GM19328 (cell line): ENCODE measurements at regions not wholly inside any gene's neighbourhood (a gene's known extent, or its start where the extent isn't known, plus 50 kb on each side); places are given as distances from the start of the nearest gene placed in this dataset.

ENCODE experiments used
- ATAC-seq: cut with Tn5 transposase; IDR thresholded peaks from one replicate; pipeline ENCODE4 v1.9.1; 2021; ENCODE audit warnings: mild to moderate bottlenecking, moderate library complexity; ENCODE audit not compliant: unreplicated experiment

DNA sequence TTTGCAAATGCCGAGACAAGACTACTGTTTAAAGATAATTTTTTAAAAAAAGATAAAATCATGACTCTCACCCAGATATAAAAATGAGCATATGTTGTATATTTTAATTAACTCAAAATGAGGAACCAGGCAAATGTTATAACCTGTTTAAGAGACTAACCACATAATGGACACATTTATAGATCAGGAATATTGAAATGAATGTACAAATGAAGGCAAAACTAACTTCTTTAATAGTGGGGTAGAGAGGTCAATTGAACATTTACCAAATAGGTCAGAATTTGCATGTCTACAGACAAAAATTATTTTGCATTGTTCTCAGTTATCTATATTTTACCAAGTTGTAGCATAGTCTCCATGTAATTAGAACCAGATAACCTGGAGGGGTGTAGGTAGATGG lies 134.3 kb upstream of the PFN2 start:
- no peak for ATAC-seq

DNA sequence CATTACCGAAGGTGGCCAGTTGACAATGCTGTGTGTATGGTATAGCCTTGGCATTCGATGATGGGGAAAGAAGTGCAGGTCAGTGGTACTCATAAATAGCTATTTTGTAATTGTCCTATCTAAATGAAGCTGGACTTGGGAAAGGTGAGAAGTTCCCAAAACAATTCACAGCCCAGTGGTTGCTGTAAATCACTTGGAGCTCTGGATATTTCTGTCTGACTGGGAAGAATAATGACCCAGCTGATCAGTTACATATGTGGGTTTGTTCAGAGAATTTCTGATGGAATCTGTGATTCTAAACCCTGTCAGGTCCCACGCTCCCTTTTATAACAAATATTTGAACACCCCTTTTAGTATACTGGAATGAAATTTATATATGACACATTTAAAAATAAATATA lies 133.9 kb upstream of the PFN2 start:
- no peak for ATAC-seq

- no peak for ATAC-seq
Observed at GRCh38 chr3:150101016-150101415, 130.3 kb upstream of the PFN2 start.

GRCh38 chr3:150098621-150099020 lies 127.9 kb upstream of the PFN2 start:
- no peak for ATAC-seq

- no peak for ATAC-seq
Observed at GRCh38 chr3:150097588-150097890, 126.8 kb upstream of the PFN2 start.

GRCh38 chr3:150096700-150097587 lies 126.2 kb upstream of the PFN2 start:
- ATAC-seq = no peak

DNA sequence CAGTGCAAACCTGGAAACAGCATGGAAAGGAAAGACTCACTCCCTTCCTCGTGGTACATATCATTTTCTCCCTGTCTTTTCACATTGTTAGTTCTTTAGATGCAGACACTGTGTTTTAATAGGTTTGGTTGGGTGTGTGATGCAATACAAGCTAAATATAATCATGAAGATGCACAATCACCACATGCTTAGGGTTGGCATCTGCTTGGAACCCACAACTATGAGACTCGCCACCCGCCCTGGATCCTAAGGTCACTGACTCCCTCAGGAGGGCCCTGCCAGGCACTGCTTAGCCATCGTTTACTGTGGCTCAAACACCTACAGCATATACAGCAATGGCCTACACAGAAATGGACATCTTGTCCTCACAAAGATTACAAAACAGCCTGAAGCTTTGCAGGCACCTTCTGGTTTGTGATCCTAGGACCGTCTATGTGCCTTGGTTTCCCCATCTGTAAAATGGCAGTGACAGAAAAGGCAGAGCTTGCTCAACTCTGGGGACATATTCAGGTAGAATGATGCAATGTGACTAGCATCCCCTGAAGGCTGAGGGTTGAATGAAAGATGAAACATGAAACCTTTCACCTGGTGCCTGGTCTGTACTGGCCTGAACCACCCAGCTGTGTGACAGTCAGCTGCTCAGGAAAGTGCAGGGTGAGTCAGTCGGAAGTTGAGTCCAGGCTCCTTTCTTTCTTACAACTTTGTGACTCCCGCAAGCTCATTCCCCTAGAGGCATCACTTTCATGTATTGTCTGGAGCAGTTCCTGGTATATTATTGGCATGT lies 123.6 kb upstream of the PFN2 start:
- no peak for ATAC-seq

DNA sequence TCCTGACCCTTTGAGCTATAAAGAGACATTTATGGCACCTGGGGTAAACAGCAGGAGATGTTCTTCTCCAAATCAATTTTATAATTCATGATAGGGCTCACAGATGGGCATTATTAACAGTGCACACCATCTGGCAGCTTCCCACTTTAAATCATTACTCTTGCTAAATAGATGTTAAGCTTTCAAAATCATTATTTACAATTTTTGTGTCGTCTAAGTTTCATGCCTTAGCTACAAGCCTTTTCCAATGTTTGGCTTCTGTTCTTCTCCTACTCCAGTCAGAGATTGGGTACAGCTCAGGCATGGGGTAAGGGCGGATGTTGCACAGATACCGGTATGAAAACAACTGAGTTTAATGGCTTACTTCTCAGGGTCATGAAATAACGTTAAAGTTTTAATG lies 120.9 kb upstream of the PFN2 start:
- ATAC-seq = no peak

GRCh38 chr3:150090877-150091276 lies 120.2 kb upstream of the PFN2 start:
- ATAC-seq = no peak

GRCh38 chr3:150090006-150090405 lies 119.3 kb upstream of the PFN2 start:
- no peak for ATAC-seq

DNA sequence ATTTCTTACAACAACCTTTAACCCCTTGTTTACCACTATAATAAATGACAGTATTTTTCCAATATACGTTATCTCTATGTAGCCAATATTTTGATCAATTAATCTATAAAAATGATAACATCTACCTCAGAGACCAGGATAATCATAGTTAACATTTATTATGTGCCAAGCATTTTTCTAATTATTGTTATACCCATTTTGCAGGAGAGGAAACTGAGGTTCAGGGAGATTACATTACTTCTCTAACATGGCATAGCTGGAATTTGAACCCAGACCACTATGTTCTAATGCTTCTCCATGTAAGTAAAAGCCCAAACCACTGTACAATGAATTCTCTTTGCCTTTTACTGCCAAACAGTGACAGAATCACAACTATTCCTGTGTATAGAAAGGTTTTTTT lies 113.4 kb upstream of the PFN2 start:
- no peak for ATAC-seq

- no peak for ATAC-seq
Observed at GRCh38 chr3:150083655-150084042, 113.0 kb upstream of the PFN2 start.

DNA sequence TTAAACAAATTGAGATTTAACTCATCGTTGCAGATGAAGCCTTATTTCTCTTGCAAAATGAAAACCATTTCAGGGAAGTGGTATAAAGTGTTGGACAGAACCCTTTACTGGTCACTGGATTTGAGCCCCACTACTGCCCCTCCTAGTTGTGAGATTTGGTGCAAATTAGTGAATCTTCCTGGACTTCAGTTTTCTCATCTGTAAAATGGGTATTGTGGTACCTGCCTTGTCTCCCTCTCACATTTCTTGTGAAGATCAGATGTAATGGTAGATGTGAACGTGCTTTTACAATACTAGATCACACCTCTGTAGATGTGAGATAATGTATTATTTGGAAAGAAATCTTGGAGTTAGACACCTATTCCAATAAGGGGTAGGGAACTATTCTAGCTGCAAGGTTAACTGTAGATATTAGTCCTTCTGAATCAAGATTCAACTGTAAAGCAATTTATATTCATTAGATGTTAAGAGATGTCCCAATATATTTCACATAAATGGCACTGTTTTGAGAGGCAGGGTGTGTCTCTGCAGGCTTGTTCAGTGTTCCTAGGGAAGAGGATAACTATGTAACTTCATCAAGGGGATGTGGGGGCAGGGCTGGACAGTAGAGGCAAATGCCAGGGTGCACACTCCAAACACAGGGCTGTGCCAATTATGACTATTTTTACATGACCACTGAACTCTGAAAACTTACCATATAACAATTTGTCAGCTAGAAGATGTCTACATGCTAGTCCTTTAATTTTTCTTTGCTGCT lies 112.4 kb upstream of the PFN2 start:
- ATAC-seq = no peak

DNA sequence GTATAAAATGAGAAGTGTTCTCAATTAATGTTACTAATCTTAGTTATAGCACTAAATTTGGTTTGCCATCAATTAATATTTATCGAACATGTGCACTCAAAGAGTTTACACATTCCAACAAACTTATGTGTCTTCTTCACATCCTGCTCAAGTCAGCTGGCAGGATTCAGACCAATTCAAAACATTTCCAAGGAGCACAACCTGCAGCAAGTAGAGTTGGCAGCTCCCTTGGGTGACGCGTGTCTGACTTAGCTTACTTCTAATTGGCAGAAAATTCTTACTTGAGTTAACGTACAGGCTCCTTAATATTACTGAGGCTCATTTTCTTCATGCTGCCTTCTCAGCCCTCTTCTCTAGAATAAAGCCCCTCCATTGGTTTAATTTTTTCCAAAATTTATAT lies 110.4 kb upstream of the PFN2 start:
- ATAC-seq = no peak

DNA sequence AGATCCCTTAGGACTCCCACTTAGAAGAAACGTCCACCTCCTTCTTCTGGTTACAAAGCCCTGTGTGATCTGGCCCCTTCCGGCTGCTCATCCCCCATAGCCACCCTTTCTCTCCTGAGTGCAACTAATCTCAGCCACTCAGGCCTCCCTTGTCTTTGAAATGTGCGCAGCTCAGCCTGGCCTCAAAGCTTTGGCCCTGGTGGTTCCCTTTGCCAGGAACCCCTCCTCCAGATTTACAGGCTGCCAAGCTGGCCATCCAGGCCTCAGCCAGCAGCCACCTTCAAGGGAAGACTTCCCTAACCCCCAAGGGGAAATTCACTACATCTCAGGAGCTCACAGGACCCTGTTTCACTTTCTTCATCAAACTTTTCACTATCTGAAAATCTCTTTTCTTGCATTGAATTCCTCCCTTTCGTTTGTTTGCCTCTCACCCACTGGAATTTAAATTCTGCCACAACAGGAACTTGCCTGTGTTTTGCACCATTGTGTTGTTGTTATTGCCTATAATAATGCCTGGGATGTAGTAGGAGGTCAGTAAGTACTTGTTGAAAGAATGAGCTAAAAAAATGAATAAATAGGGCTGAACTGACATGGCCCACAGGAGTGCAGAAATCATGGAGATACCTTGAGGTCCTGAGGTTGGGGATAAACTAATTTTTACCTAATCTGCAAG lies 109.5 kb upstream of the PFN2 start:
- no peak for ATAC-seq

GRCh38 chr3:150079029-150079739 lies 108.5 kb upstream of the PFN2 start:
- ATAC-seq = no peak

DNA sequence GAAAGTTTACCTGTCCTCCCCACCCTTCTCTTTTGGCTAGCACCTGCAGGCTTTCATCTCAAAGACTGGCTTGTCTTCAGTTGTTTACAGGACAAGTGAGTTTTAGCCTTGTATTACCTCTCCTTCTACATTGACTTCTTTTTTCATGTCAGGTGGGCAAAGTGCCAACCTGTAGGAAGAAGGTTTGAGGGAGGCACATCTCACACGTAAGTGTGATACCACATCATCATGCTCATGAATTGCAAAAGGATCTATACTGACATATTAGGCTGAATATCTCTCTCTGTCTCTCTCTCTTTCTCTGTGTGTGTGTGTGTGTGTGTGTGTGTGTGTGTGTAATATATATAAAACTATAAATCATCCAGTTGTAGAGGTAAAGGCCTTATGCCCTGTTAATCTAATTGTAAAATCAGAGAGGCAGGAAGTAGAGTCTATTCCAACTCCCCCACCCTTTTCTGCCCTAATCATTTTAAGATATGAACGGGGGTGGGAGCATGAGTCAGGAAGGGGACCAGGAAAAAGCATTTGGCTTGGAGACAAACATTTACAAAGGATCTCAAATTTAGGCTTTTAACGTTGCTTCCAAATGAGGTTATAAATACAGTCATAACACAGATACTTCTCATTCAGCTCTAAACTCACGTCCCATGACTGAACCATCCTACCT lies 107.0 kb upstream of the PFN2 start:
- no peak for ATAC-seq

GRCh38 chr3:150077107-150077506 lies 106.4 kb upstream of the PFN2 start:
- ATAC-seq = no peak

- no peak for ATAC-seq
Observed at GRCh38 chr3:150076443-150076842, 105.7 kb upstream of the PFN2 start.

GRCh38 chr3:150075417-150075865 lies 104.7 kb upstream of the PFN2 start:
- ATAC-seq = no peak
